Stimulated activated CD4-positive, alpha-beta T cell treated with anti-CD3 and anti-CD28 coated beads, Interleukin-1b, Interleukin-23, amount 100 ng/mL, for 24 hours (primary cell): ENCODE measurements at regions not wholly inside any gene's neighbourhood (a gene's known extent, or its start where the extent isn't known, plus 50 kb on each side); places are given as distances from the start of the nearest gene placed in this dataset.
"Not testable (repeated sequence)": the region's sequence is repeated elsewhere in the genome, so short reads cannot be mapped to it uniquely, and the experiment has no call there.

Source experiments
- DNase-seq, 4 experiments: peaks; one replicate each; pipeline ENCODE4 v3.0.0-alpha.2; 2020; ENCODE audit warnings: low read depth in 4 of 4, low spot score in 1 of 4

DNA sequence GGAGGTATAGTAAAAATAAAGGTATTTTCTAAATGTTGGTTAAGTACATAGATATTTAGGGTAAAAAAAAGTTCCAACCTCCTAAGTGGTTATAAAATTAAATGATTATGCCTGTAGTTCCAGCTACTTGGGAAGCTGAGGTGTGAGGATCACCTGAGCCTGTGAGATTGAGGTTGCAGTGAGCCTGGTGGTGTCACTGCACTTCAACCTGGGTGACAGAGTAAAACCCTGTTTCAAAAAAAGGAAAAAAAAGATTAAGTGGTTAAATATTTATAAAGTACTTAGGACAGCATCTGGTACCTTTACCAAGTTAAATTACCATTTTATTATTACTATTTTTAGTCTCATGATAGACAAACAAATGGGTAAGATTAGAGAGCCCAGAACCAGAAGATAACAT, 1801.0 kb downstream of the C4orf33 start:
- no peak for DNase-seq

DNA sequence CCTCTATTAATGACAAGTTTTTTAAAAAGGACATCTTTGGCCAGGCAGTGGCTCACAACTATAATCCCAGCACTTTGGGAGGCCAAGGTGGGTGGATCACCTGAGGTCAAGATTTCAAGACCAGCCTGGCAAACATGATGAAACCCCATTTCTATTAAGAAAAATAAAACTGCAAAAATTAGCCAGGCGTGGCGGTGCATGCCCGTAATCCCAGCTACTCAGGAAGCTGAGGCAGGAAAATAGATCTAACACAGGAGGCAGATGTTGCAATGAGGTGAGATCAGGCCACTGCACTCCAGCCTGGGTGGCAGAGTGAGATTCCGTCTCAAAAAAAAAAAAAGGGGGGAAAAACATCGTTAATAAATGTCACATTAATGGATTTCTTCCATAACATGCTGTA, 1805.4 kb downstream of the C4orf33 start:
- no peak for DNase-seq

DNA sequence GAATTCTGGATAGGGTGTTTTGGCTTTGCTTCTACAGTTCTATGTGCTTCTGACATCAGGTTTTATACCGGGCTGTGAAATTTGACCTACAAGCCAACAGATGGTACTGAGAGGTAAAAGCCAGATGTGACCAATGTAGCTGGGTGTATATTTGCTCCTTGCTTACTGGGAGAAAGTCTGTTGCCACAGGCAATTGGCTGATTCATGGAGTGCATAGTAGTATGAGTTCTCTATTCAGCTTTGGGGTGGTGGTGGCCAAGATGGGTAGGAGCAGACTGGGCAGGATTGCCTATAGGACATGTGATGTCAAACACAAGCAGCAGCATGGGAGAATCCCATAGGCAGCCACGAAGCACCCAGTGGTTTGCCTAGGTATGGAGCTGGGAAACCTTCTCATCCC, 1827.0 kb downstream of the C4orf33 start:
- no peak for DNase-seq

DNA sequence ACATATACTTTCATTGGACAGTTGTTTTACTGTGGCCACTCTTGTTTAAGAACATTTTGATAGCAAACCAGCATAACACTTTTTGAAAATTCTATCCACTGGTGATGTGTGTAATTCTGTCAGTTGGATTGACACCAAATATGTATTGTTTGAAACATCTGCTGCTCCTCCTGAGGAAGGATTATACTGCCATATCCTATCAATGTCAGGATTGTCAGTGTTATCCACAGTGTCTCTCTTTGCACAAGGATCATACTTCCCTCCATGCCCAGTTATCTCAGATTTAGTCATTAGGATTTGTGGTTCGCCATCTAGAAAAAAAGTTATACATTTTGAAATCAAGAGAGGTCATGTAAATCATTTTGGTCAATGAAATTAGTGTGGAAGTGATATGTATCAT, 1859.6 kb downstream of the C4orf33 start:
- no peak for DNase-seq

DNA sequence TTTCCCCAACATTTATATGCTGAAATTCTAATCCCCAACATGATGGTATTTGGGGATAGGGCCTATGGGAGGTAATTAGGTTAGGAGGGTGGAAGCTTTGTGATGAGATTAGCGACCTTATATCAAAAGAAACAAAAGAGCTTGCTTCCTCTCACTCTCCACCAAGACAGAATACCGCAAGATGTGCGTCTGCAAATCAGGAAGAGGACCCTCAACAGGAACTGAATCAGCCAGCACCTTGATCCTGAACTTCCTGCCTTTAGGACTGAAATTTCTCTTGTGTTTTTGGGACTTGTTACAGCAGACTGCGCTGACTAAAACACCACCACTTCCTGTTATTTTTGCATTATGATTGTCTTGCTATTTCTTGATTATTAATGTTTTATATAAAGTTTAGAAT, 1889.4 kb downstream of the C4orf33 start:
- no peak for DNase-seq

DNA sequence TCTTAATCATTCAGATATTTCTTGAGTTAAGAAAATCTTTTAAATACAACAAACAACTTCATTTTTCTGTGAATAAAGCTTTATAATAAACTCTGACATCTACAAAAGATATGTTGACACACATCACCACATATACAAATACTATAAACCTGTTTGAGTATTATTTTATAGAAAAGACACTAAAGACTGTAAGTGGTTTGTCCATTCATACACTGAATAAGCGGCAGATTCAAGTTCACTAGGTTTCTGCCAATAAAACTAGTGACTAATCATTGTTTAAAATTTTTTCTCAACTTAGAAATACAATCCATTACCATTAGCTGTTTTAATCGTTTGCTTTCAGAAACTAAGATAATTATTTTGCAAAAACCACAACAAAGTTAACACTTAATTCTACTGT, 1900.0 kb downstream of the C4orf33 start:
- DNase-seq, result no peak

DNA sequence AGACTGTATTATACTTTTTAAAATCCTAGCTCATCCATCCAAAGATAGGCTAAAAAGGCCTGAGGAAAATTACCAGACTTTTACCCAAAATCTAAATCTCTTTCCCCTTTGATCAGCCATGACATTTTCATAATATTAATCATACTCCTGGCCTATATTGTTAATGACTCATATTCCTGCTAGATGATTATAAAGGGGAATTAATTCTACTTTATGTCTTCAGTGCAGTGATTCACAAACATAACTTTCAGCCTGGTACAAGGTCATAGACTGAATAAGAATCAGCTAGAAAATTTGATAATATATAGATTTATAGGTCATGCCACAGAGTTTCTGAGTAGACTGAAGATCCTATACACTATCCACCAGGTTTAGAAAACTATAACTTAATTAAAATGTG, 1905.4 kb downstream of the C4orf33 start:
- DNase-seq, result no peak

DNA sequence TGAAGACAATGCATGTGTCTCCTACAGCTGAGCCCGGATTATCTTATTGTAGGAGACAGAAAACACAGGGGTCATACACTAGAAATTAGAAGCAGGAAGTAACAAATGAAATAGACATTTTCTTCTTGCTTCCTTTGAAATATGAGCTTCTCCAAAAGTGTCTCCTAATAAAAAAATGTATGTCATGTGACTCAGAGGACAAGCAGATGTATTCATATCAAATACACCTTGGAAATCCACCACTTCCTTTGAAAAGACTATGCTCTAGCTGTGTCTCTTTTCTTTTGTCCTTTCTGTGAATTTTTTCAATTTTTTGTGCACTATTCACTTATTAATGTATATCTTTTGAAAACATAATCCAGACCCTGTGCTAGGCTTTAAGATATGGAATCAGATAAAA, 1906.2 kb downstream of the C4orf33 start:
- DNase-seq, result no peak

DNA sequence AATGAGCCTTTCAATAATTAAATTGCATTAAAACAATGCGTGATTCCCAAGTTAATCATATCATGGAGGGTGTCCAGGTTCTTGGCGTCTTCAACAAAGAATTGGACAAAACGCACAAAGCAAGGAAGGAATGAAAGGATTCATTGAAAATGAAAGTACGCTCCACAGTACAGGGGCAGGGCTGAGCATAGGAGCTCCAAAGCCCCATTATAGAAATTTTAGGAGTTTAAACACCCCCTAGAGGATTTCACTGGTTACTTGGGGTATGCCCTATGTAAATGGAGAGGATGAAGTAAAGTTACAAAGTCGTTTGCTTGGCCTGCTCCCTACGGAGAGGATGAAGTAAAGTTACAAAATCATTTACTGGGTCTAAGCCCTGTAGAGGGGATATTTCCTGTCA, 1910.4 kb downstream of the C4orf33 start:
- DNase-seq, result no peak

DNA sequence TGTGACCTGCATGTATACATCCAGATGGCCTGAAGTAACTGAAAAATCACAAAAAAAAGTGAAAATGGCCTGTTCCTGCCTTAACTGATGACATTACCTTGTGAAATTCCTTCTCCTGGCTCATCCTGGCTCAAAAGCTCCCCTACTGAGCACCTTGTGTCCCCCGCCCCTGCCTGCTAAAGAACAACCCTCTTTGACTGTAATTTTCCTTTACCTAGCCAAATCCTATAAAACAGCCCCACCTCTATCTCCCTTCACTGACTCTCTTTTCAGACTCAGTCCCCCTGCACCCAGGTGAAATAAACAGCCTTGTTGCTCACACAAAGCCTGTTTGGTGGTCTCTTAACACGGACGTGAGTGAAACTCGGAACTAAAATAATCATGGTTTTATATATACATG, 1916.0 kb downstream of the C4orf33 start:
- not testable (repeated sequence) for DNase-seq

DNA sequence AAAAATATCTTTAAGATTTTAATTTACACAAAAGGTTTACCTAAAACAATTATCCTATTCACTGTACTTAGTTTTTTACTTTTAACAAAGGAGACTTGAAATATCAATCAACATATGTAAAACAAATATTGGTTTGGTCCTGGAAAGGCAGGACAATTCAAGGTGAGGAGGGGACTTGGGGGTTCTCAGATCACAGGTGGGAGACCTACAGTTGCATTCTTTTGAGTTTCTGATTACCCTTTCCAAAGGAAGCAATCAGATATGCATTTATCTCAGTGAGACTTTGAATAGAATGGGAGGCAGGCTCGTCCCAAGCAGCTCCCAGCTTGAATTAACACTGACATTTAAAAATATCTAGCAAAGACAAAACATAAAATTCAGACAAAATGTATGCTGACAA, 1917.3 kb downstream of the C4orf33 start:
- DNase-seq, result no peak

DNA sequence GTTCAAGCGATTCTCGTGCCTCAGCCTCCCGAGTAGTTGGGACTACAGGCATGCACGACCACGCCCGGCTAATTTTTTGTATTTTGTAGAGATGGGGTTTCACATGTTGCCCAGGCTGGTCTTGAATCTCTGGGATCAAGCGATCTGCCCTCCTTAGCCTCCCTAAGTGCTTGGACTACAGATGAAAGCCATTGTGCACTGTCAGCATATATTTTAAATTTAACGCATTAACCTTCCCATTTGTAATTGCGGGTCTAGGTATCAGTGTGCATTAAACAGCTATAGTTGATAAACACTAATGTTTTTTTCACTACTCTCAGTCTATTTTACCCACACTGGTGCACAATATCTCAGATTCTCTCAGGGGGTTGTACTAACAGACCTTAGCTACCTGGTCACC, 1930.8 kb downstream of the C4orf33 start:
- DNase-seq, result no peak

DNA sequence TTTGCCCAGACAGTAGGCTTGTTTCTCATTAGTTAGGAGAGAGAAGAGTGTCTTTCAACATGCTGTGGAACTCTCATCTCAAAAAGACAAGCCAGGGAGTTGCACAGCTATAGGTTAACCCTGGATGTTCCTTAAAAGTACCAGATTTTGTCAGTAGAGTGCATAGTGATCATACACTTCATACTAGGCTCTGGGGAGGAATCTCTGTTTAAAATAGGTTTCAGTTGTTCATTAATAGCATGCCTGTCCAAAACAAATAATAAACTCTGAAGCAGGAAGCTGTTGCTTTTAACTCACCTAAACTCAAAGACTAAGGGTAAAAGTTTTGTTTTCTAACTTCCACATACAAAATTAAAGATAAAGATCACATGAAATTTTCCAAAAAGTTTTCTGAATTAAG, 1948.4 kb downstream of the C4orf33 start:
- DNase-seq, result no peak

DNA sequence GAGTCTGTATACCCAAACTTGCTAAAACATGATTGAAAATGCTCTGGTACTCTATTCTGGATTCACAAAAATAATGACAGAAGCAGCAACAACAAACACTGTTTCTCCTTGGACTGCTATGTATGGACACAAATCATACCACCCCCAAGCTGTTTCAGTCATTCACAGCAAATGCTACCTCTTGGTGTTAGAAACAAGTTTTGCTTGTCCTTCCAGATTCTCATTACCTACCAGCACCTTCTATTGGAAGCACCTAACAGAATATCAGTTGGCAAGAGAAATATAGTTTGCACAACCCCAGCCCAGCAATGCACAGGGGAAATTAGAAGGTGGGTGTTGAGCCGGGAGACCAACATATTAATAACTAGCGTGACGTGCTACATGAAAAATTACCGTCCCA, 1950.9 kb downstream of the C4orf33 start:
- DNase-seq, result no peak

DNA sequence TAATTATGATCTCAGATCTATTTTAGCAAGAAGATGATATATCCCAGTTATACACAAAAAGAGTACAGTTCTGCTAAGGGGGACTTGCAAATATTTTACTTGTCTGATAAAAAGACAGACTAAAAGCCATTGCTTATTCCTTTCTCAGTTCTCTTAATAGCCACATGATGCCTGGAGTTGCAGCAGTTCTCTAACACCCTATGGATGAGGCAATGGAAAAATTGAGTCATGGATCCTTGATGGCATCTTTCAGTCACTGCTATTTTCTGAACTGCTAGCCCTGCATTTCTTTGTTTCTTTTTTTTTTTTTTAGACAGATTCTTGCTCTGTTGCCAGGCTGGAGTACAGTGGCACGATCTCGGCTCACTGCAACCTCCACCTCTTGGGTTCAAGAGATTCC, 1956.7 kb downstream of the C4orf33 start:
- no peak for DNase-seq

DNA sequence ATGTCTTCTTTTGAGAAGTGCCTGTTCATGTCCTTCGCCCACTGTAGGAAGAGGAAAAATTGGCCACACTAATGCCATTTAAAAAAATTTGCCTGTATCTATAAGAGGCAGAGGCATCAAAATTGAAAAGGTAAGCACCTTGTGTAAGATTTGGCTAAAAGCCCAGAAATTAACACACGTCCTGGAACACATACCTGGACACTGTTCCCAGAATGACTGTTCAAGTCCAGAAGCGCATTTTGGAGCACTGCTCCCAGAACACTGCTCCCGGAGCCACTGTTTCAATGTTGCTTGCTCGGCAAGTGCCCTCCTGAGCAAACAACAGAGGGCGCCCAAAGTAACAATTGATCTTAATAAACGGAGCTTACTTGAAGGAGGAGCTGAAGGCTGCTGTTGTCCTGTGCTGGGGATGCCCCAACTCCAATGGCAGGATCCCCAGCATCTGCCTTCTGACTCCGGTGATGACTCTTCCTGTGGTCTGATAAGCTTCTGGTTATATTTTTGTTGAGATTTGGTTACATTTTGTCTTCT, 1958.6 kb downstream of the C4orf33 start:
- DNase-seq, result no peak

DNA sequence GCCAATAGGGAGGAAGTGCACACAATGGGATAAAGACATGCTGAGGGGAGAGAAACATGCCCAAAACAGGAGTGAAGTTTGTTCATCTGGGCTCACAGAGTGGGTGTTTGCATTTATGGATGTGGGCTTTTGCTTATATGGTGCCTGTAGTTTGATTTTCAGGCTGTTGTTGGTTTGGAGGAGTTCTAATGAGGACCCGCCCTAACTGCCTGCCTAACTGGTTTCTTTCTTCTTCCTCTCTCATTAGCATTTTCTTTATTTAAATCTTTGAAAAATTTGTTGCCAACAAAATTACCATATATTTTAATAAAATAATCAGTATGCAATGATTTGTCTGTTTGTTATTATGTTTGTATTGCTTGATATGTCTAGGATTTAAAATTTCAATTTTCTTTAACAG, 1965.8 kb downstream of the C4orf33 start:
- DNase-seq, result no peak

DNA sequence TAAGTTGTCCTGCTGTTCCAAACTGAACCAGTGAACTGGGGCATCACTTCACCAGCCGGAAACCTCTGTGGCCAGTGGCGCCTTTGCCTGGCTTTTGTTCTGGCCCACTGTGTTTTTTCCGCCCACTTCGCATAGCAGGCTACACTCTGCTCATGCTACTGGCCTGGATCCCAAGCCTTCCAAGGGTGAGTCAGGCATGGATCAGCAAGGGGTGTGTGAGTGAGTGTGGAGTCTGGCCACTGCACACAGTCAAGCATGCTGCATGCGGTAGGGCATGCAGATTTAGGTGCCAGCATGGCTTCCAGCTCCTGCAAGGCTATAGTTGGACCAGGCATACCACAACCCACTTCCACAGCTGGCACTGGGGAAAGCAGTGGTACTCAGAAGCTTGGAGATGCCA, 1967.9 kb downstream of the C4orf33 start:
- DNase-seq, result no peak

DNA sequence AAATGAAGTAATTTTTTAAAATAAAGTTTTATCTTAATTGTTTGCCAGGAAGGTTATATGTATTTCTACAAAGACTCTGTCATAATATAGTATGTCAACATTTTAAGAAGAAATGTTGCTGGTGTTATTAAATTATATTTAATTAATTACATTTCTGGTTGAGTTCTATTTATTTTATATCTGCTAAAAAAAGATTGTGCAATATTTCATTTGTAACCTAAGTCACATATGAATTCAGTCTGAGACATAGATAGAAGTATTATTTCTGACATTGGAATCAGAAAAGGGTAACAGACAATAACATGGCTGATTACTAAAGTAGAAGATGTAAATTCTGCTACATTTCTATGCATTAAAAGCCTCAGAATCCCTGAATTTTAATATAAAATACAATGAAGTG, 1985.1 kb downstream of the C4orf33 start:
- DNase-seq, result no peak

DNA sequence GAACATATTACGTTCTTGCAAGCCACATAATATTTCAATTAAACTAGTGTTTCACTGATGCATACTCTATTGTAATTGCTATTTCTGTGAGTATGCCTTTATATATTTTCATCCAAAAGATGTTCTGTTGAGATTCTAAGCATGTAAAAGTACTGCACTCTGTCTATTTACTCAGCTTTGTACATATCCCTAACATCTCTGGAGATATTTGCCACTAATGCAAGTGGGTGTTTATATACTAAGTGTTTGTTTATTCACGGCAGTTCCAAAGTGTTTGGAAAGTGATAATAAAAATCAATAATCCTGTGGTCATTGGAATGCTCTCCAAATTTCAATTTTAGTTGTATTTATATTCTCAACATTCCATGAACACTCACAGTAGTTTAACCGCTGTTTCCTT, 1989.0 kb downstream of the C4orf33 start:
- no peak for DNase-seq

DNA sequence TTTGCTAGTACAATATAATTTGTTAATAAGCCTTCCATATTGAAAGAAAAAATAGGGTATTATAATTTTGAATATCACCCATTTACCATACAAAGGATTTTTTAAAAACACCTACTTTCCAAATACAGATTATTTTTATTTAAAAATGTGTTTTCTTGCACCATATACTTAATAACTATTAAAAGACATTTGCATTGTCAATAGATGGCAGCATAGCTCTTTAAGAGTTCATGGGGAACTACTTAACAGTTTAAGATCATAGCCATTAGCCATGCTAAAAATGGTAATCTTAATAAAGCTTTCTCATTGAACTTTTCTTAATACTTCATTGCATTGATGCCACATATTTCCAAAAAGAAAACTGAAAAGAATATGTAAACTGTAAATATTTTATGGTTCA, 1995.9 kb downstream of the C4orf33 start:
- DNase-seq, result no peak

DNA sequence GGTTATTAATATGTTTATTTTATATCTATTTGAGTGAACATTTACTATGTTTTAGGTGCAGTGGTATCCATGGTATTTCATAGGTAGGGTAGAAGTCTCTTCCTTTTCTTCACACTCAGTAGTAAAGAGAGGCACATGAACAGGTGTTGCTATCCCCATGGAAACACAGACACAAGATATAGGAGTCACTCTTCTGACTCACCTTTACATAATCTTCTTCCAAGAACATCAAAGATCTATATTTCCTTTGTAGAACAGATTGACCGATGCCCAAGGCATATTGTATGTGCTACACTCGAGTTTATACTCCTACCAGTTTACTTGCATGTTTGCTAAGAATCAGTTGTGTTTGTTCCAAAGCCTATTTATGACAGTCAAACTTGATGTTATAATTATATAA, 1997.4 kb downstream of the C4orf33 start:
- no peak for DNase-seq

DNA sequence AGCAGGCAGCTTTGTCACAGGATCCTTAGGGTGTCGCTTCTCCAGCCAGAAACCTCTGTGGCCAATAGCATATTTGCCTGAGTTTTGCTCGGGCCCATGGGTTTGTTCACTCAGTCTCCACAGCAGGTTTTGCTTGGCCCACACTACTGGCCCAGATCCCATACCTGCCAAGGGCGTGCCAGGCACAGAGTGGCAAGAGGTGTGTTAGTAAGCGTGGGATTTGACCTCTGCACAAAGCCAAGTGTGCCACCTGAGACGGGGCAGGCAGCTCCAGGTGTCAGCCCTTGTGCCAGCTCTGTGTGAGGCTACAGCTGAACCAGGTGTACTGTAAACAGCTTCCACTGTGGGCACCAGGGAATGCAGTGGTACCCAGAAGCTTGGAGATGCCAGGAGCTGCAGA, 2003.0 kb downstream of the C4orf33 start:
- no peak for DNase-seq

DNA sequence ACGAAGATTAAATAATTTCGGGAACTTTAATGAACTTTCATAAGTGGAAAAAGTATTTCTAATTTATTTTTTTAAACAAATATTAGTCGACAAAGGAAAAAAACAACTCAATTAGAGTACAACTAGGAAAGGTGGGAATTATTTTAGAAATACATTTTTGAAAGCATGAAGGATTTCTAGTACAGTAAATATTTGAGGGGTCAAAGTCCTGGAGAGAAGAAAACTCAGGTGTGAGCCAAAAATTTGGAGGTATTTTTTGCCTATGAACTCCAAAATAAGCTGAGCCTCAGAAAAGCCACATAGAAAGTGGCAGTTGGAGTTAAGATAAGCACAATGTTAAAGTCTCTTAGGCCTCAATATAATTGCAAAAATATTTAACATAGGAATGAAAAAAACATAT, 2017.3 kb downstream of the C4orf33 start:
- DNase-seq, result no peak
